GM19023 (cell line): ENCODE measurements at regions not wholly inside any gene's neighbourhood (a gene's known extent, or its start where the extent isn't known, plus 50 kb on each side); places are given as distances from the start of the nearest gene placed in this dataset.
"Not testable (repeated sequence)": the region's sequence is repeated elsewhere in the genome, so short reads cannot be mapped to it uniquely, and the experiment has no call there.

Experiments used
- ATAC-seq: cut with Tn5 transposase; IDR thresholded peaks from one replicate; pipeline ENCODE4 v1.9.1; 2021; ENCODE audit warnings: mild to moderate bottlenecking, moderate library complexity; ENCODE audit not compliant: unreplicated experiment

- ATAC-seq = not testable (repeated sequence)
Observed at GRCh38 chr16:72729552-72729951, 318.4 kb downstream of the ZFHX3 start.

DNA sequence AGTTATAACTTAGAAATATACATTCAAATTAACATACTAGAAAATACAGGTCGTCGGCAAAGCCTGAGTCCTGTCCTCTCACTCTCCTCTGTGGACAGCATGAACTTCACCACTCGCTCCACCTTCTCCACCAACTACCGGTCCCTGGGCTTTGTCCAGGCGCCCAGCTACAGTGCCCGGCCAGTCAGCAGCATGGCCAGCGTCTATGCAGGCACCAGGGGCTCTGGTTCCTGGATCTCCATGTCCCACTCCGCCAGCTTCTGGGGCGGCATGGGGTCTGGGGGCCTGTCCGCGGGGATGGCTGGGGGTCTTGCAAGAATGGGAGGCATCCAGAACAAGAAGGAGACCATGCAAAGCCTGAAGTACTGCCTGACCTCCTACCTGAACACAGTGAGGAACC lies 319.4 kb downstream of the ZFHX3 start:
- no peak for ATAC-seq

- no peak for ATAC-seq
Observed at GRCh38 chr16:72727565-72727964, 320.4 kb downstream of the ZFHX3 start.

DNA sequence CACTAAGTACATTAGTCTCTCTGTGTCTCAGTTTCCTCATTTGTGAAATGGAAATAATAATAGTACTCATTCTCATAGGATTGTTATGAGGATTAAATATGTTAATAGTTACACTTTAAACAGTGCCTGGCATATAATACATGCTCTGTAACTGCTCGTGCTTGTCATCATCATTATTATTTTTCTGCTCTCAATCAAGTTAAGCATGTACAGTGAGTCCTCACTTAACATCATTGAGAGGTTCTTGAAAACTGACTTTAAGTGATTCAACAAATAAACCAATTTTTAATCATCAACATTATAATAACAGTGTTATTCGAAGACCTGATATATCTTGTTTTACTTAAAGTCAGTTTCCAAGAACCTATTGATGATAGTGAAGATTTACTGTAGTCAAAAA lies 322.3 kb downstream of the ZFHX3 start:
- no peak for ATAC-seq

DNA sequence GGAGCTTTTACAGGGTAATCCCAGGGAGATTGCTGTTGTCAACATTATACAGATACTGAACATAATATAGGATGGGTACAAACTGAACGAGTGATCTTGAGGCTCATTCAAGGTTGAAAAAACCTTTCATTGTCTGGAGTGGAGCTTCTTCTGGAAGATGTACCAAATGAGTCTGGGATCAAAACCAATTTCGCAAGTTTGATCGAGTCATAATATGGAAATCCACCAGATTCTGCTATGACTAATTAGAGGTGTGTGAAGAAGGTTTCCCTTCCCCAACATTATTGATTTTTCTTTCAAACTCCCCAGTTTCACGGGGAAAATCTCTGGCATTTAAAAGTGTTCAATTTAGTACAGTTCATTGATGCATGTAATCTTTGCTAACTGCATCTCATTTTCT lies 324.1 kb downstream of the ZFHX3 start:
- no peak for ATAC-seq

- ATAC-seq = no peak
Observed at GRCh38 chr16:72722552-72722951, 325.4 kb downstream of the ZFHX3 start.

GRCh38 chr16:72721981-72722380 lies 325.9 kb downstream of the ZFHX3 start:
- ATAC-seq = no peak

GRCh38 chr16:72715267-72715666 lies 332.7 kb downstream of the ZFHX3 start:
- ATAC-seq = no peak

- no peak for ATAC-seq
Observed at GRCh38 chr16:72711823-72712222, 336.1 kb downstream of the ZFHX3 start.

GRCh38 chr16:72705801-72706200 lies 342.1 kb downstream of the ZFHX3 start:
- no peak for ATAC-seq

DNA sequence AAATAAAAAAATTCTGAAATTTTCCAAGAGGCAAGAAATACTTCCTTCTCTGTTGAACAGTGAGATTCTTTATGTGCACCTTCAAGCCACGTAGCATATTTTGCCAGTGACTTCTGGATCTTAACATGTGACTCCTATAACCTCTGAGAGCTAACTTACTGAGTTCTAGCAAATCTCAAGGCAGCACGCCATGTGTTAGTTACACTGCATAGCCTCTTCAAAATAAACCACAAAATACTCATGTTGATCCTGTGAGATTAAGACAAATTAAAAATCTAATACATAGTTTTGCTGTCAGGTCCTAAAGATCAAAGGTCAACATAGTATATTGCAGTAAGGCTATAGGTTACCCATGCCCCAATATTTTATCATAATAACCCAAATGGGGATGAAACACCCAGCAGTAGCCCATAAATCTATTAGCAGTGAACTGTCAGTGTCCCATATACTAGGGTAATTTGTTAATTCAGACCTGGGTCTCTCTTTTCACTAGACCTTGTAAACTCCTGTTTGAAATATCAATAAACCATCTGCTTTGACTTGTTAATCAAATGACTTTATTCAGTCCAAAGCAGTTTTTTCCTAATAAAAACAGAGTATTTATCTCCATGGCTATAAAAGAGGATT lies 343.1 kb downstream of the ZFHX3 start:
- no peak for ATAC-seq

GRCh38 chr16:72689851-72690250 lies 358.1 kb downstream of the ZFHX3 start:
- ATAC-seq = no peak

DNA sequence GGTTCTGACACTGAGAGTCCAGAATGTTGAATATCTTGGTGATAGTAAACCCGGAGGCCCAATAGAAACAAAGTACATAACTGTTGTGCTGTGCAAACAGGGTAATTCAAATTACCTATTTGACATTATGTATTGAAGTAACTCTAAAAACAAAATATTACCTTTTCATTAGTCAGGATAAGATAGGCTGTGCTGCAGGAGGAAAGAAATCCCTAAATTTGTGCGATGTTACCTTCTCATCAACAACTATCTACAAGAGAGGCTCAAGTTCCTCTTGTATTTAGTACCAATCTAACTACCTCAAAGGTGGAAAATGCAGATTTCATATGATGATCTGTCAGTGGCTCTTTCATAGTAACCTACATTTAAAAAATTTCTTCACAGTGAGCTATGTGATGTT lies 367.2 kb downstream of the ZFHX3 start:
- no peak for ATAC-seq

DNA sequence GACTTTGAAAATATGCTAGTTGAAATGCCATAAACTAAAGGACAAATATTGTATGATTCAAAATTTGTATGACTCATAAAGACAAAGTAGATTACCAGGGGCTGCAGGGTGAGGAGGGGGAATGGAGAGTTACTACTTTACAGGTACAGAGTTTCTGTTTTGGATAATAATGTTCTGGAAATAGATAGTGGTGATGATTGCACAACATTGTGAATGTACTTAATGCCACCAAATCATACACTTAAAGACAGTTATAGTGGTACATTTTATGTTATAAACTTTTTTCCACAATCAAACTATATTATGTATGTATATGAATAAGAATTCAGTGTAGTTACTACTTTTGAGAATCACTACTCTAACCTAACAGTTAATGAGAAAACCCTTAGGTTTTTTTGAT lies 368.1 kb downstream of the ZFHX3 start:
- no peak for ATAC-seq

- no peak for ATAC-seq
Observed at GRCh38 chr16:72677662-72678447, 370.1 kb downstream of the ZFHX3 start.

- no peak for ATAC-seq
Observed at GRCh38 chr16:72673118-72673517, 374.8 kb downstream of the ZFHX3 start.

- no peak for ATAC-seq
Observed at GRCh38 chr16:72666267-72666666, 381.7 kb downstream of the ZFHX3 start.

DNA sequence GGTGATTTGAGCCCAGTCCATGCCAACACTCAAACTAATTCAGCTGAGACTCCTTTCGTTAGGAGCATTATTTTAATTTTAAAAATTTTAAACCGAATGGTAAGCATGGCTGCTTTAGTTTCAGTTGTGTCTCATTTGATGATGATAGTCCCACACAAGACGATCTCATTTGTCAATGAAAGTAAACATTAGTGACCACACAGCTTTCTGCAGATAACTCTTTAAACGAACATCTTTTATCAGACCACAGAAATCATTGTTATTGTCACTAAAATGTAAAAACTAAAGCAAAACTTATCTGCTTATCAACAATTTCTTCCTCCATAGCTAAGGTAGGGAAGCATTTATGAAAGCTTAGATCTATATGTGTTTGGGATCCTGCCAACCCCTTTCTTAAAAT lies 382.2 kb downstream of the ZFHX3 start:
- ATAC-seq = no peak

DNA sequence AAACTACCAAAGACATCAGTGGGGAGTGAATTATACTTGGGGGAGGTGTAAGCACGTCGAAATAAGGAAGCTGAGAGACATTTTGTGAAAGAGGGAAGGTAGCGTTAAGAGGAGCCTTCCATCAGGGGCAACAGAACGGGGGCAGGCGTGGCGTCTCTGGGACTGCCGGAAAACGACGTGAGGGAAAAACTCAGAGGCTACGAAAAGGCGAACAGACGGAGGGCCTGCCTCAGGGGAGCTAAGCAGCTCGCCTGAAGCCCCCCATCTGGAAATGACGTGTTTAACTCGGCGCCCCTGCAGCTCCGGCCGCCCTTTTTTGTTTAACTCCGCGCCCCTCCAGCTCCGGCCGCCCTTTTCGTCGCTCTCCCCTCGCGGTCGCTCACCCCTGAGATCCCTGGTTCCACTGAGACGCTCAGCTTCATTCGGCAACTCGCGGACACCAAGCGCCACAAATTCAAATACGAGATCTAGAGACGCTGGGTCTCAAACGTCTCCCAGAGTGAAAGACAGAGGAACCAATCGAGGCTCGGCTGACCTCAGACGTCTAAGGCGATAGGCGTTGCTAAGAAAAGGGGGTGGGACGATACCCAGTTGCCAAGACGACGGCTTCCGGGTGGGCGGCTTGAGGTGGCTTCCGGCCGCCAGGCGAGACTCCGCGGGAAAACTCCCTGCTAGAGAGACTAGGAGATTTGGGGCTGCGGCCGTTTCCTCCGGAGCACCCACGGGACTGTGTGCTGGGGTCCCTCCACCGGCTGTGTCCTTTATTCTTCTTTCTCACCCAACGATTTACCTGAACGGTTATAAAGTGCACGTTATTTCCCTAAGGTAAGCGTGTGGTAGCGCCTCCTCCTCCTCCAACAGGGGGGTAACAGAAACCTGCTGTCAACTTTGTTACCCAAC lies 383.2 kb downstream of the ZFHX3 start:
- ATAC-seq = peak; percentile 100

- no peak for ATAC-seq
Observed at GRCh38 chr16:72664056-72664508, 383.8 kb downstream of the ZFHX3 start.

DNA sequence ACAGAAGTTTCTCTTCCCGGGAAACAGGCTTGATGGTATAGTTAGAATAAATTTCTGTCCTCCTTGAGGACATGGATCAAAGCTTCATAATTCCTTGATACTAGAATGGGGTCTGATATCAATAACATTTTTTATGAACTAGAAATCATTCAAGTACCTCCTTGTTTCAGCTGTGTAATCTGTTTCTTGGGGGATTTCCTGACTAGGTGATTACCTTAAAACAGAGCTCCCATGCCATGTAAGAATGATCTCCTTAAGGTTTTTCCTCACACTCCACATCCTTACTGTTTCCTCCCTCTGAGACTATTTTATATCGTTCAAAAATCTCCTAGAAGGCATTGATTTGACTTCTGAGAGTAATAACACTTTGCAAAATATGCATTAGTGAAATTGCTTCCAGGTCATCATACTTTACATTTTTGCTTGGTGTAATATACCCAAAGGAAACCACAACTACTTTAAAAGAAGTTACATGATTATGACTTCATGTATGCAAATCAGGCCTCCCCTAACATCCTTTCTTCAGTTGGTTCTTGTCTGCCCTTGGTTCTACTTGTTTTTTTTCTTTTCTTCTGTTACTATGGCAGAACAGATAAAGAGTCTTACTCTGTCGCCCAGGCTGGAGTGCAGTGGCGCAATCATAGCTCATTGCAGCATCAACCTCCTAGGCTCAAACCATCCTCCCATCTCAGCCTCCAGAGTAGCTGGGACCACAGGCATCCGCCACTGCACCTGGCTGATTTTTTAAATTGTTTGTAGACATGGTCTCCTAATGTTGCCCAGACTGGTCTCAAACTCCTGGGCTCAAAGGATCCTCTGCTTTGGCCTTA lies 388.8 kb downstream of the ZFHX3 start:
- ATAC-seq = no peak
